Liver (tissue), 3 donors: ENCODE measurements at regions not wholly inside any gene's neighbourhood (a gene's known extent, or its start where the extent isn't known, plus 50 kb on each side); places are given as distances from the start of the nearest gene placed in this dataset.

Experiments
- CTCF ChIP-seq: fragments of 150-350 bp; IDR thresholded peaks from 2 replicates; pipeline ENCODE4 v1.5.1; 2017; ENCODE audit warnings: improper control_type of control experiment, low read depth, low read length; ENCODE audit not compliant: missing input control
- FOXA1 ChIP-seq: IDR thresholded peaks from 2 replicates; pipeline ENCODE4 v1.6.1; 2016; ENCODE audit warnings: antibody characterized with exemption
- GABPA ChIP-seq, 2 donors: IDR thresholded peaks in 1 of 2; conservative IDR thresholded peaks in 1 of 2; 2 replicates each; pipeline ENCODE4 v1.6.1; 2016; ENCODE audit warnings: antibody characterized with exemption in 2 of 2, mild to moderate bottlenecking in 1 of 2, moderate library complexity in 1 of 2
- MAX ChIP-seq: IDR thresholded peaks from 2 replicates; pipeline ENCODE4 v1.6.1; 2016; ENCODE audit warnings: antibody characterized with exemption
- RAD21 ChIP-seq, 2 donors: IDR thresholded peaks; 2 replicates each; pipeline ENCODE4 v1.6.1; 2016; ENCODE audit warnings: antibody characterized with exemption in 2 of 2, mild to moderate bottlenecking in 2 of 2
- SP1 ChIP-seq: IDR thresholded peaks from 2 replicates; pipeline ENCODE4 v1.6.1; 2018; ENCODE audit warnings: antibody characterized with exemption, mild to moderate bottlenecking
- TAF1 ChIP-seq: conservative IDR thresholded peaks from 2 replicates; pipeline ENCODE4 v1.6.1; 2016; ENCODE audit warnings: antibody characterized with exemption, mild to moderate bottlenecking
- YY1 ChIP-seq: IDR thresholded peaks from 2 replicates; pipeline ENCODE4 v1.6.1; 2016; ENCODE audit warnings: antibody characterized with exemption, mild to moderate bottlenecking
- TF ChIP-seq, protein P1 (sequence below): IDR thresholded peaks from 2 replicates; pipeline ENCODE4 v1.6.1; 2016; ENCODE audit warnings: antibody characterized with exemption, mild to moderate bottlenecking
- donor health status: healthy.
- donor health status: healthy.

DNA sequence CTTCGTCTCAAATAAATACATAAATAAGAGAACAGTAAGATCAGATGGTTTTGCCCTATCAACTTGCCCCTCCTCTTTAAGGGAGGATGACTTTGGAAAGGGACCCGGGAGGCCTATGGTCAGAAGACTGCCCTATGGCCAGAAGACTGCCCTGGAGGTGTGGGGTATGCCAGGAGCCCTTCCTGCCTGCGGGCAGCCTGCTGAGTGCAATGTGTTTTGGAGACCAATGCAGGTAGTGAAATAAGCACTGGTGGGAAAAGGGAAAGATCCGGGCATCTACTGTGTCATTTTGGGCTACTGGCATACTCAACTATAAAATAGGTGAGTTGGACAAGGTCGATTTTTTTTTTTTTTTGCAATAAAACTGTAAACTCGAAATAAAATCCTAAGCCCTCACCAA is 129.8 kb upstream of the SLC34A2 start:
- no peak for TF ChIP-seq CTCF
- no peak for TF ChIP-seq YY1
- TF ChIP-seq GABPA (IDR thresholded peaks at IDR 0.05 in 1 of 2, conservative IDR thresholded peaks at IDR 0.05 in 1 of 2) = no peak
- TF ChIP-seq, protein P1, sequence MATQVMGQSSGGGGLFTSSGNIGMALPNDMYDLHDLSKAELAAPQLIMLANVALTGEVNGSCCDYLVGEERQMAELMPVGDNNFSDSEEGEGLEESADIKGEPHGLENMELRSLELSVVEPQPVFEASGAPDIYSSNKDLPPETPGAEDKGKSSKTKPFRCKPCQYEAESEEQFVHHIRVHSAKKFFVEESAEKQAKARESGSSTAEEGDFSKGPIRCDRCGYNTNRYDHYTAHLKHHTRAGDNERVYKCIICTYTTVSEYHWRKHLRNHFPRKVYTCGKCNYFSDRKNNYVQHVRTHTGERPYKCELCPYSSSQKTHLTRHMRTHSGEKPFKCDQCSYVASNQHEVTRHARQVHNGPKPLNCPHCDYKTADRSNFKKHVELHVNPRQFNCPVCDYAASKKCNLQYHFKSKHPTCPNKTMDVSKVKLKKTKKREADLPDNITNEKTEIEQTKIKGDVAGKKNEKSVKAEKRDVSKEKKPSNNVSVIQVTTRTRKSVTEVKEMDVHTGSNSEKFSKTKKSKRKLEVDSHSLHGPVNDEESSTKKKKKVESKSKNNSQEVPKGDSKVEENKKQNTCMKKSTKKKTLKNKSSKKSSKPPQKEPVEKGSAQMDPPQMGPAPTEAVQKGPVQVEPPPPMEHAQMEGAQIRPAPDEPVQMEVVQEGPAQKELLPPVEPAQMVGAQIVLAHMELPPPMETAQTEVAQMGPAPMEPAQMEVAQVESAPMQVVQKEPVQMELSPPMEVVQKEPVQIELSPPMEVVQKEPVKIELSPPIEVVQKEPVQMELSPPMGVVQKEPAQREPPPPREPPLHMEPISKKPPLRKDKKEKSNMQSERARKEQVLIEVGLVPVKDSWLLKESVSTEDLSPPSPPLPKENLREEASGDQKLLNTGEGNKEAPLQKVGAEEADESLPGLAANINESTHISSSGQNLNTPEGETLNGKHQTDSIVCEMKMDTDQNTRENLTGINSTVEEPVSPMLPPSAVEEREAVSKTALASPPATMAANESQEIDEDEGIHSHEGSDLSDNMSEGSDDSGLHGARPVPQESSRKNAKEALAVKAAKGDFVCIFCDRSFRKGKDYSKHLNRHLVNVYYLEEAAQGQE = no peak
- TF ChIP-seq SP1 = no peak
- no peak for TF ChIP-seq FOXA1
- TF ChIP-seq RAD21 (IDR thresholded peaks at IDR 0.05) = no peak
- TF ChIP-seq TAF1 = no peak
- no peak for TF ChIP-seq MAX
